RPMI7951 (cell line): ENCODE measurements at regions not wholly inside any gene's neighbourhood (a gene's known extent, or its start where the extent isn't known, plus 50 kb on each side); places are given as distances from the start of the nearest gene placed in this dataset.

Experiments used
- DNase-seq: peaks from one replicate; pipeline ENCODE4 v3.0.0-alpha.2; 2012; ENCODE audit warnings: low read depth

GRCh38 chr6:19736066-19736465, 101.1 kb upstream of the ID4 start:
- no peak for DNase-seq

- DNase-seq, result no peak
Observed at GRCh38 chr6:19738010-19738409, 99.2 kb upstream of the ID4 start.

DNA sequence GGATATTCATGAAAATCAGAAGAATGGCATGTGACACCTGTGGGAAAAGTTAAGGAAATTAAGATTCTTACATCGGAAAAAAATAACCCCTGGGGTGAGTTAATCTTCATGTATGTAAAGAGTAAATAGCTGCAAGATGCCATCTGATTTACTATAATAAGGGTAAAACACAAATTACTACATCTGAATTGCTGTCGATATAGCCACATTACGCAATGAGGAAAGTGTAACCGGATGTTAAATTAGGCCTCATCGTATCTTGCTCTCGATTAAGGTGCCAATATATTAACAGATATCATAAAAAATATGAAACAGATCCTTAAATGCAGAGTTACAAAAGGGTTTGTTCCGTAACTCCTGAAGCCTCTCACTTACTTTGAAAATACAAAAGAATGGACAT, 87.4 kb upstream of the ID4 start:
- DNase-seq, result no peak

- DNase-seq, result no peak
Observed at GRCh38 chr6:19752746-19753145, 84.4 kb upstream of the ID4 start.

GRCh38 chr6:19753826-19754225, 83.3 kb upstream of the ID4 start:
- no peak for DNase-seq

DNA sequence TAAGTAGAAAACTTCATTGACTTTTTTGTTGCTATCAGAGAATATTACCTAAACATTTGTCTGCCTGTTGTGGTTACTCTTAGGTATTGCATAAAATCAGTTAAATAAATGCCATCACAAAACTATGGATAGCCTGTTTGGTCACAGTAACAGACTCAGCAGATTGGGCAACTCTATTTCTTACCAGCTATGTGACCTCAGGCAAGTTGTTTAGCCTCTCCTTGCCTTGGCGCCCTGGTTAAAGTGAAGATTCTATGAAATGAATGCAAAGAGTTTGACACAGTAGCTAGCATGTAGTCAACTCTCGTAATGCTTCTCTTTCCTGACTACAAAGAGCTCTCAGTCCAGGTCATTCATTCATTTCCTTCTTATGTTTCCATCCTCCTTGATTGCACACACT, 82.5 kb upstream of the ID4 start:
- DNase-seq, result no peak

DNA sequence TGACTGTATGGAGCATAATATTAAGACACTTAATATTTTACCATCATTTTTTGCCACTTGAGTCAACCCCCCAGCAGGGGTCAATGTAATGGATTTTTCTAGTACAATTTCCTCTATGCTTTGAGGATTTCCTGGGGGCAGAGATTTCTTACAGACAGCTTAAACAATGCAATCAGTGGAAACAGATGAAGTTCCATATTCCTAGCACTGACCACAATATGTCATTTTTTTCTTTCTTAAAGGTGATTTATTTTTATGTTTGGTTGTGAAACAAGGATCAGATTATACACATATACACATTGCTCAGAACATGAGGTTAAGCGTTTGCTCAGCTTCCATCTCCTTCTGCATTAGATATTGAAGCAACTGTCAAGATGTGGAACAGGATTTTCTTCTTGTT, 82.0 kb upstream of the ID4 start:
- no peak for DNase-seq

- DNase-seq, result peak; percentile 15
Observed at GRCh38 chr6:19757036-19757435, 80.1 kb upstream of the ID4 start.

GRCh38 chr6:19759117-19759880, 77.9 kb upstream of the ID4 start:
- peak; percentile 33 for DNase-seq

- DNase-seq, result no peak
Observed at GRCh38 chr6:19761121-19761520, 76.0 kb upstream of the ID4 start.

DNA sequence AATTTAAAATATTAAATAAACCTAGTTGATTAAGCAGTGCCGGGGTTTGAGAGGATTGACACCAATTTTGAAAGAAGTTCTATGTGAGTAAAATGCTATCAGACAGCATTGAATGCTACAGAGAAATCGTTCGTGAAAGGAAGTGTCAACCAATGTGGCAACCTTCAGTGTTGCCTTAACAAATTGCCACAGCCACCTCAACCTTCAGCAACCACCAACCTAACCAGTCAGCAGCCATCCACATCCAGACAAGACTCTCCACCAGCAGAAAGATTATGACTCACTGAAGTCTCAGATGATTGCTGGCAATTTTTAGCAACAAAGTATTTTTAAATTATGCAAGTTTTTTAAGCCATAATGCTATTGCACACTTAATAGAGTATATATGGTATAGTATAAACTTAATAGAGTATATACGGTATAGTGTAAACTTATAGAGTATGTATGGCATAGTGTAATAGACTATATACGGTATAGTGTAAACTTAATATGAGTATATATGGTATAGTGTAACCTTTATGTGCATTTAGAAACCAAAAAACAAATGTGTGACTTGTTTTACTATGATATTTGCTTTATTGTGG, 65.3 kb upstream of the ID4 start:
- DNase-seq, result no peak

- no peak for DNase-seq
Observed at GRCh38 chr6:19772891-19773290, 64.3 kb upstream of the ID4 start.

DNA sequence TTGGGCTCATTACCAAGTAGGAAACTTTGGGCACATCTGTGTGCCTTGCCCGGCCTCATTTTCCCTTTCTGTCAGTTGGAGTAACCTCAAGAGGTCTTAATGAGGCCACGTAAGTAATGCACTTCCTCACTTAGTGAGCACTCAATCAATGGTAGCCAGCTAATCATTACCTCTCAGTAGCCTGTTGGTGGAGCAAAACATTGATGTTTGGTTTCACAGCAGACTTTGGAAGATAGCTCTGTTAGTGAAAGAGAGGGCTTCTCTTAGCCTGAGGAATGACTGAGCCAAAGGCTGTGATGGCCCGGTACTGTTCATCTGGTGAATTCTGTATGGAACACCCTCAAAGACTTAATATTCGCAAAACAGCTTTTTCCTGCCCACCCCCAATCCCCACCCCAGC, 55.9 kb upstream of the ID4 start:
- no peak for DNase-seq

DNA sequence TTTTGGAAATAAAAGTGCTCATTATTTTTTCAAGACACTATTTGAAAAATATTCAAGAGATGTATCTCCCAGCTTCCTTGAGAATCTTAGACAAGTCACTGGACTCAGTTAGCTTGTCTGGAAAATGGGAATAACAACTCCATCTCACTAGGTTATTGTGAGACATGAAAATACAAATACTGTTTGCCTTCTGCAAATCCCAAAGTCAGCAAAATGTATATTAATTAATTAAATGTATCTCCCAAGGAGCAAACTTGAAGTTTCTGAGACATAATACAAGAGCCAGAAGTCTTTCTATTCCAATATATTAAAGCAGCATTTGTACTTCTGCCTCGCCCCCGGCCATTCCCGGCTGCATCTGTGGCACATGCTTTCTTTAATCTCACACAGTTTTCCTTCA, 54.6 kb upstream of the ID4 start:
- DNase-seq, result no peak
